Endothelial cell (in vitro differentiated cells): ENCODE measurements at regions not wholly inside any gene's neighbourhood (a gene's known extent, or its start where the extent isn't known, plus 50 kb on each side); places are given as distances from the start of the nearest gene placed in this dataset.
A peak's percentile ranks its signal among the peaks of the same experiment; 100 is the strongest.

Experiments
- DNase-seq: peaks from one replicate; pipeline ENCODE4 v3.0.0; 2021; ENCODE audit warnings: low spot score
- H3K27ac Mint-ChIP-seq: one replicate; pipeline ENCODE4 v1.8.0; 2021; ENCODE audit warnings: mixed read lengths, inconsistent platforms; ENCODE audit not compliant: unreplicated experiment
- H3K27me3 Mint-ChIP-seq: one replicate; pipeline ENCODE4 v1.8.0; 2021; ENCODE audit warnings: mild to moderate bottlenecking, moderate library complexity, mixed read lengths, inconsistent platforms; ENCODE audit not compliant: unreplicated experiment
- H3K36me3 Mint-ChIP-seq: one replicate; pipeline ENCODE4 v1.8.0; 2021; ENCODE audit warnings: mild to moderate bottlenecking, low read depth, mixed read lengths, inconsistent platforms; ENCODE audit not compliant: unreplicated experiment
- H3K4me1 Mint-ChIP-seq: one replicate; pipeline ENCODE4 v1.8.0; 2021; ENCODE audit warnings: mild to moderate bottlenecking, mixed read lengths, inconsistent platforms; ENCODE audit not compliant: unreplicated experiment
- H3K4me3 Mint-ChIP-seq: one replicate; pipeline ENCODE4 v1.8.0; 2021; ENCODE audit warnings: mild to moderate bottlenecking, mixed read lengths, inconsistent platforms; ENCODE audit not compliant: unreplicated experiment
- H3K9me3 Mint-ChIP-seq: one replicate; pipeline ENCODE4 v1.8.0; 2021; ENCODE audit warnings: mixed read lengths, inconsistent platforms; ENCODE audit not compliant: unreplicated experiment
- CTCF ChIP-seq: fragments of 200-600 bp; sonication (generic); IDR thresholded peaks from one replicate; pipeline ENCODE4 v1.5.0; 2021; ENCODE audit warnings: antibody characterized with exemption; ENCODE audit not compliant: unreplicated experiment

GRCh38 chr2:88827821-88828220 lies 136.3 kb downstream of the RPIA start:
- no peak for DNase-seq
- H3K36me3 Mint-ChIP-seq, result no peaks in the 10 kb centered on the region
- H3K4me1 Mint-ChIP-seq, result peaks cover 12% of the 10 kb centered on the region
- no peak overlapping the region for H3K4me3 Mint-ChIP-seq
- H3K27me3 Mint-ChIP-seq, result peaks cover 9% of the 10 kb centered on the region
- H3K9me3 Mint-ChIP-seq, result no peaks in the 10 kb centered on the region
- H3K27ac Mint-ChIP-seq, result peak overlapping the region; percentile 88
- no peak for TF ChIP-seq CTCF

- Mint-ChIP-seq H3K27me3 (peaks cover 9% of the 10 kb centered on the region), H3K27ac (peak overlapping the region; percentile 61)
Observed at GRCh38 chr2:88828397-88829137, 137.1 kb downstream of the RPIA start.

GRCh38 chr2:88829607-88830463 lies 138.4 kb downstream of the RPIA start:
- TF ChIP-seq CTCF, result no peak
- Mint-ChIP-seq H3K4me1 (peaks cover 12% of the 10 kb centered on the region), H3K9me3 (no peaks in the 10 kb centered on the region), H3K27me3 (peaks cover 9% of the 10 kb centered on the region), H3K27ac (no peak overlapping the region), H3K36me3 (no peaks in the 10 kb centered on the region), H3K4me3 (no peak overlapping the region)
- no peak for DNase-seq

More at GRCh38 chr2:88828397-88829137, 137.1 kb downstream of the RPIA start:
- peaks cover 12% of the 10 kb centered on the region for H3K4me1 Mint-ChIP-seq
- no peak for TF ChIP-seq CTCF
- no peaks in the 10 kb centered on the region for H3K9me3 Mint-ChIP-seq
- no peak overlapping the region for H3K4me3 Mint-ChIP-seq
- DNase-seq, result no peak
- no peaks in the 10 kb centered on the region for H3K36me3 Mint-ChIP-seq

- Mint-ChIP-seq H3K4me1 (peaks cover 12% of the 10 kb centered on the region), H3K36me3 (no peaks in the 10 kb centered on the region), H3K4me3 (no peak overlapping the region), H3K27ac (no peak overlapping the region), H3K27me3 (peaks cover 9% of the 10 kb centered on the region), H3K9me3 (no peaks in the 10 kb centered on the region)
- DNase-seq, result no peak
- no peak for TF ChIP-seq CTCF
Observed at GRCh38 chr2:88831071-88831791, 139.8 kb downstream of the RPIA start.
